C4-2B (cell line): ENCODE measurements at regions not wholly inside any gene's neighbourhood (a gene's known extent, or its start where the extent isn't known, plus 50 kb on each side); places are given as distances from the start of the nearest gene placed in this dataset.

Experiments
- ZFX ChIP-seq: fragments of 450-650 bp; IDR thresholded peaks from 2 replicates; pipeline ENCODE4 v1.6.1; 2017
- TF ChIP-seq, protein P1 (sequence below): fragments of 450-650 bp; conservative IDR thresholded peaks from 2 replicates; pipeline ENCODE4 v1.5.1; 2017; ENCODE audit warnings: mild to moderate bottlenecking

DNA sequence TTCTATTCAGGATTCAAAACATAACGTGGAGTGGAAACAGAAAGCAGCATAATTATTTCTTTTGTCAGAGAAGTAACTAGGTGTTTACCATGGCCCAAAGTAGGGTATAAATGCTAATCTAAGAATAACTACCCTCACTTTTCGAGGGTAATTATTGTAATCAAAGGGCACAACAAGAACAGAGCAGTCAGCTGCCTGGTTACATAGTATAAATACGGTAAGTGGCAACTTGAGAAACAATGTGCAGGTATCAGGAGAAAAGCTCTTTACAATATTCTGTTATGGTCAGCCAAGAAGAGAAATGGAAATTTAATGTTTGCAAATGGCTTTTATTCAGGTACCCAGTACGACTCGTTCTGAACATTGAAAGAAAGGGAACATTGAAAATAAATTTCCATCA lies 242.0 kb upstream of the NPY start:
- TF ChIP-seq, protein P1, sequence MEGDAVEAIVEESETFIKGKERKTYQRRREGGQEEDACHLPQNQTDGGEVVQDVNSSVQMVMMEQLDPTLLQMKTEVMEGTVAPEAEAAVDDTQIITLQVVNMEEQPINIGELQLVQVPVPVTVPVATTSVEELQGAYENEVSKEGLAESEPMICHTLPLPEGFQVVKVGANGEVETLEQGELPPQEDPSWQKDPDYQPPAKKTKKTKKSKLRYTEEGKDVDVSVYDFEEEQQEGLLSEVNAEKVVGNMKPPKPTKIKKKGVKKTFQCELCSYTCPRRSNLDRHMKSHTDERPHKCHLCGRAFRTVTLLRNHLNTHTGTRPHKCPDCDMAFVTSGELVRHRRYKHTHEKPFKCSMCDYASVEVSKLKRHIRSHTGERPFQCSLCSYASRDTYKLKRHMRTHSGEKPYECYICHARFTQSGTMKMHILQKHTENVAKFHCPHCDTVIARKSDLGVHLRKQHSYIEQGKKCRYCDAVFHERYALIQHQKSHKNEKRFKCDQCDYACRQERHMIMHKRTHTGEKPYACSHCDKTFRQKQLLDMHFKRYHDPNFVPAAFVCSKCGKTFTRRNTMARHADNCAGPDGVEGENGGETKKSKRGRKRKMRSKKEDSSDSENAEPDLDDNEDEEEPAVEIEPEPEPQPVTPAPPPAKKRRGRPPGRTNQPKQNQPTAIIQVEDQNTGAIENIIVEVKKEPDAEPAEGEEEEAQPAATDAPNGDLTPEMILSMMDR = no peak
- TF ChIP-seq ZFX = no peak
